Lower leg skin (tissue), 4 donors: ENCODE measurements at regions not wholly inside any gene's neighbourhood (a gene's known extent, or its start where the extent isn't known, plus 50 kb on each side); places are given as distances from the start of the nearest gene placed in this dataset.

Experiments used
- DNase-seq, 2 donors: peaks; one replicate each; pipeline ENCODE4 v3.0.0-alpha.2; 2019; ENCODE audit warnings: low spot score in 2 of 2
- H3K4me3 ChIP-seq: fragments of 200-600 bp; sonication (generic); 2 replicates; pipeline ENCODE4 v1.5.1; 2017; ENCODE audit warnings: mild to moderate bottlenecking, low read depth; ENCODE audit not compliant: poor library complexity, severe bottlenecking
- CTCF ChIP-seq, 3 donors: fragments of 450-650 bp; IDR thresholded peaks; one replicate each; pipeline ENCODE4 v1.5.1; 2016; ENCODE audit warnings: antibody characterized with exemption in 3 of 3, mild to moderate bottlenecking in 3 of 3, moderate library complexity in 2 of 3
- POLR2A ChIP-seq, 2 donors: fragments of 450-650 bp; IDR thresholded peaks; one replicate each; pipeline ENCODE4 v1.6.1; 2016 to 2017; ENCODE audit warnings: antibody characterized with exemption in 2 of 2, mild to moderate bottlenecking in 1 of 2, moderate library complexity in 1 of 2
- WGBS, 2 donors: methylation state at CpG; one replicate each; pipeline ENCODE4 v1.1.5; 2018; 5-methylcytosine and 5-hydroxymethylcytosine counted together
- intact Hi-C: fragments of 100-400 bp; cut with DNase I; formaldehyde crosslinking; loops from one replicate; pipeline ENCODE4 v1.15.0; 2023; ENCODE audit warnings: low total_unique reads

DNA sequence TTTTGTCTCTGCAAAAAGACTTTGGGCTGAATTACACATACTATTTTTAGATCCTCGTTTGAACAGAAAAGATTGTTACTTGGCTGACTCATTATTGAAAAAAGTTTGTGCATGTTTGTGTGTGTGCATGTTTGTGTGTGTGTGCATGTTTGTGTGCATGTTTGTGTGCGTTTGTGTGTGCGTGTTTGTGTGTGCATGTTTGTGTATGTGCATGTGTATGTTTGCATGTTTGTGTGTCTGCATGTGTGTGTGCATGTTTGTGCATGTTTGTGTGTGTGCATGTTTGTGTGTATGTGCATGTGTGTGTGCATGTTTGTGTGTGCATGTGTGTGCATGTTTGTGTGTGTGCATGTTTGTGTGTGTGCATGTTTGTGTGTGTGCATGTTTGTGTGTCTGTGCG lies 201.1 kb upstream of the FAT1 start:
- DNase-seq = no peak
- H3K4me3 ChIP-seq = no peak overlapping the region
- intact Hi-C loops = no loop called here
- WGBS, 2 donors = 24 to 33% methylated on average over 4 of the region's 4 CpGs
- TF ChIP-seq CTCF (IDR thresholded peaks at IDR 0.05) (no peak), POLR2A (IDR thresholded peaks at IDR 0.05) (no peak)

GRCh38 chr4:186927624-186928023 lies 204.0 kb upstream of the FAT1 start:
- no peak for TF ChIP-seq POLR2A (IDR thresholded peaks at IDR 0.05)
- TF ChIP-seq CTCF (IDR thresholded peaks at IDR 0.05) = no peak
- intact Hi-C loops = no loop called here
- WGBS, 2 donors = 80 to 87% methylated on average over 2 of the region's 2 CpGs
- H3K4me3 ChIP-seq = no peak overlapping the region
- DNase-seq = no peak

DNA sequence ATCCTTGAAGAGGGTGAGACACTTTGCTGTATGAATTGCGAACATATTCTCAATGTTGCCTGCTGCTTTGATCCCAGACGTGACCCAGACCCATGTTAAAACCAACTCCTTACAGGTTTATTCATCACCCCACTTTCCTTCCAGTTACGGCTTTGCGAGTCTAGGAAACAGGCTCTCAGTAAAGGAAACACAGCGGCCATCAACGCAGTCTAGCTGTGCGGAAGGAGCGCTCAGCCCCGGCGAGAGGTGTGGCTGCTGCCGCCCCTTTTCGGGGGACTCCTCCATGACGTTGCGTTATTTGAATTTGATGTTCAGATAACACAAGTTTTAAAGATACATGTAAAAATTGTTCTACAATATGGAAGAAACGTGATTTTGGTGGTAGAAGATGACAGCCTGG lies 206.4 kb upstream of the FAT1 start:
- intact Hi-C loops = no loop called here
- TF ChIP-seq CTCF (IDR thresholded peaks at IDR 0.05) = no peak
- TF ChIP-seq POLR2A (IDR thresholded peaks at IDR 0.05) = no peak
- WGBS, 2 donors = 89 to 94% methylated on average over 15 of the region's 15 CpGs
- no peak for DNase-seq
- no peak overlapping the region for H3K4me3 ChIP-seq

DNA sequence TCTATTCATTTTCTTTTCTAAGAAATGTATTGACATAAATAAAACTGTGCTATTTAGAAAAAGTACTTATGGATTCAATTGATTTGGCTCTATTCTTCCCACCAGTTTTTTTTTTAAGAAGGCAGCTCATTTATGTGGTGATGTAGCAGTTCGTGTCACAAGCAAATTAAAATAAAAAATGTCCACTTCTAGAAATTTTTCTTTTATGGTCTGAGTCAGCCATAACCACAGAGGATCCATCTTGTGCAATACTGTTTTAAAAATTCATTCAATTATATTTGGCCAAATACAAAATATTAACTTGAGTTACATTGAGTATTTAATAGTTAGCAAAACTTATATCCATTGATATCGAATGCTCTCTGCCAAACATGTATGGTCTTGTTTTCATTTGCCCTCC lies 207.9 kb upstream of the FAT1 start:
- 58 to 61% methylated on average over 2 of the region's 2 CpGs for WGBS, 2 donors
- DNase-seq = no peak
- intact Hi-C loops = no loop called here
- H3K4me3 ChIP-seq = no peak overlapping the region
- TF ChIP-seq POLR2A (IDR thresholded peaks at IDR 0.05) = no peak
- TF ChIP-seq CTCF (IDR thresholded peaks at IDR 0.05) = no peak

GRCh38 chr4:186932196-186932595 lies 208.5 kb upstream of the FAT1 start:
- intact Hi-C loops = no loop called here
- H3K4me3 ChIP-seq = no peak overlapping the region
- WGBS, 2 donors = 76 to 79% methylated on average over 5 of the region's 5 CpGs
- DNase-seq = no peak
- no peak for TF ChIP-seq POLR2A (IDR thresholded peaks at IDR 0.05)
- TF ChIP-seq CTCF (IDR thresholded peaks at IDR 0.05) = no peak

DNA sequence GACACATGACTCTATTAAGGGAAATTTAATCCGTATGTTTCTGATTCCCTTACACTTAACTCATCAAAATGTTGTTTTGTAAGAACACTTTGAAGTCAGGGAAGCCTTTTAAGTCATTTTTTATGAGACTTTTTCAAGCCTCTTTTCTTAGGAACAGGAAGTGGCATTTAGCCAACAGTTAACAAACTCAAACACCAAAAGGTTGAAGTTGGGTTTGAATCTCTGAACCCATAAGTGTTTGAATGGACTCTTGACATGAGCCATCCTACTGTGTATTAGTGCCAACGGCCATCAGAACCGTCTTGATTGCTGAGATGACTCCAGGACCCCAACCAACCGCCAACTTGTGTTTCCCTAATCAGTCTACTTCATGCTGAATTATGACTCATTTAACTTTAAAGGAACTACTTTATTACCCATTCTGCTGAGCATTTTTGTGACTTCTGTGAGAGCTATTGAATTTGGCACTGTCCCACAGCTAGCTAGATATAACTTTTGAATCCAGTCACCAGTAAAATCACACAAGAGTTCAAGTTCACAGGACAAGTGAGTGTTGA lies 209.1 kb upstream of the FAT1 start:
- TF ChIP-seq POLR2A (IDR thresholded peaks at IDR 0.05) = no peak
- TF ChIP-seq CTCF (IDR thresholded peaks at IDR 0.05) = no peak
- WGBS, 2 donors = 28 to 44% methylated on average over 4 of the region's 4 CpGs
- H3K4me3 ChIP-seq = no peak overlapping the region
- intact Hi-C loops = no loop called here
- DNase-seq = no peak
